ENCODE measurements at regions not wholly inside any gene's neighbourhood (a gene's known extent, or its start where the extent isn't known, plus 50 kb on each side); places are given as distances from the start of the nearest gene placed in this dataset.

DNA sequence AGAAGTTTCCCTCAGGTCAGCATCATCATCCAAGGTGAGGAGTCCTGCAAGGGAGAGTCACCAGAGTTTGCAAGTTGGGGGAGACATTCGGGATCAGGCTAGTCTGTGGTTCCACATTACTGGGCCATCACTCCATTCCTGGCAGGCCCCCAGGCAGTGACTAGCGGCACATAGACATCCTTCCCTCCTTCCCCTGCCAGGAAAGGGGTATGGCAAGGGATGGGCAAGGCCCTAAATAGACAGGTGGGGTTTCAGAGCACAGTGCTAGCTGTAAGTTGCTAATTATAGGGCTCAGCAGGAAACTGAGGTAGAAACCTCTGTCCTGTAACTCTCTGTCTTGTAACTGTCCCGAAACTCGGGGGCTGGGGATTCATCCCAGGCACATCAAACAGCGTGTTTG lies 215.2 kb upstream of the ROPN1 start:
- DNase-seq (no peak), ATAC-seq (no peak)
- Mint-ChIP-seq H3K27me3 (ENCODE audit: low read depth) (peaks cover 13% of the 10 kb centered on the region), H3K4me3 (no peak overlapping the region), H3K4me1 (ENCODE audit: low read depth) (no peaks in the 10 kb centered on the region), H3K9me3 (no peaks in the 10 kb centered on the region), H3K36me3 (ENCODE audit: insufficient read depth) (no peaks in the 10 kb centered on the region)

DNA sequence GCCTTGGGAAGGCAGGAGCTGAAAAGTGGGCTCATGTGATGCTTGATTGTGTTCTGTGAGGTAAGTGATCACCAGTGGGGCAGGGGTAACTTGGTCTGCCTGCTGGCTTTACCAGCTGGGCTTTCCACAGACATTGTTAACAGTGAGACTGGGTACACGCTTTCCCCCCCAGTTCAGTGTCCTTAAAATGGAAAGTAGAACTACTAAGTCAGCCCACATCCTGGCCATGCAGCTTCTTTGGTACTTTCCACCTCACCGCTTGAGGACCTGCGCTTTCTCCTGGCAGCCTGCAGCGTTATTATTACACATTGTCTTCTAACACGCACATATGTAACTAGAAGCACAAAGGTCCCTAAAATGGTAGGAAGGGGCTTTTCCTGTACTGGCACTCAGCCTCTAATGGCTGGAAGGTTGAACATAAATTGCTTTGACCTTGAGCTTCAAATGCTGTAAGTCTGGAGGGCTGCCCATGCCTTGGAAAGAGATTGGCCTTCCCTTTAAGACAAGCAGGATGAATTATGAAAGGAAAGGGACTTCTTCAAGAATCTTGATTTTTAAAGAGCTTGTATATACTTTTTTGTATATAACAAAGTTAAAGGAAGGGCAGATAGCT lies 216.1 kb upstream of the ROPN1 start:
- peaks cover 10% of the 10 kb centered on the region for H3K27me3 Mint-ChIP-seq (ENCODE audit: low read depth)
- no peak for ATAC-seq
- no peaks in the 10 kb centered on the region for H3K4me1 Mint-ChIP-seq (ENCODE audit: low read depth)
- DNase-seq, result no peak
- no peaks in the 10 kb centered on the region for H3K9me3 Mint-ChIP-seq
- no peak overlapping the region for H3K4me3 Mint-ChIP-seq
- H3K36me3 Mint-ChIP-seq (ENCODE audit: insufficient read depth), result no peaks in the 10 kb centered on the region

DNA sequence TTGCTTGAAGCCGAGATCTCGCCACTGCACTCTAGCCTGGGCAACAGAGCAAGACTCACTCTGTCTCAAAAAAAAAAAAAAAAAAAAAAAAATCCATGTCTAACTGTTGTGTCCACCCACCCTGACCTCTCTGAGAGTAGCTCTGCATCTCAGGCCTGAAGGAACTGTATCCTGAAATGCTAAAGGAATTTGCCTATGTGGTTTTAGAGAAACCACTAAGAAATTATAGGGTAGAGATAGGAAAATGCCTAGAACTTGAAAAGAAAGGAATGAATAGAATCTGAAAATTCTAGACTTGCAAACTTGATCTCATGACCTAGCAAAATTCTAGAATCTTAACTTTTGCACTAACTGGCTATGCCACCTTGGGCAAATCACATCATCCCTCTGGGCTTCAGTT lies 217.5 kb upstream of the ROPN1 start:
- H3K27me3 Mint-ChIP-seq (ENCODE audit: low read depth), result peaks cover 10% of the 10 kb centered on the region
- no peaks in the 10 kb centered on the region for H3K9me3 Mint-ChIP-seq
- DNase-seq (no peak), ATAC-seq (no peak)
- H3K4me3 Mint-ChIP-seq, result no peak overlapping the region
- no peaks in the 10 kb centered on the region for H3K4me1 Mint-ChIP-seq (ENCODE audit: low read depth)
- H3K36me3 Mint-ChIP-seq (ENCODE audit: insufficient read depth), result no peaks in the 10 kb centered on the region

DNA sequence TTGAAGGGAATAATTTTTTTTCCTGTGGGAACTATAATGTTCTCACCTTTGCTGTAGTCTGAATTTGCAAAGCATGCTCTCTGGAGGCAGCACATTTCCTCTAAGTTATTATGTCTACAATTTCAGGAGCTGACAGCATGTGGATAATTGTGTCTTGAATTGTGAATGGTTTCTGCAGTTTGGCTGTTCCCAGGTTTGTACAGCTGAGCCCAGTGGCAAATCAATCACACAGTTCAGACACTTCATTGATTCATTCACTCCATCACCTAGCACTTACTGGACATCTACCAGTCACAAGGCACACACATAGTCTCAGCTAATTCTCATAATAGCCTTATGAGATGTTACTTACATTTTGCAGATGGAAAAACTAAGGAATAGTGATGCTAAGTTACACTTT lies 219.0 kb upstream of the ROPN1 start:
- no peaks in the 10 kb centered on the region for H3K9me3 Mint-ChIP-seq
- peaks cover 10% of the 10 kb centered on the region for H3K27me3 Mint-ChIP-seq (ENCODE audit: low read depth)
- H3K4me1 Mint-ChIP-seq (ENCODE audit: low read depth), result no peaks in the 10 kb centered on the region
- no peak overlapping the region for H3K4me3 Mint-ChIP-seq
- H3K36me3 Mint-ChIP-seq (ENCODE audit: insufficient read depth), result no peaks in the 10 kb centered on the region
- DNase-seq (no peak), ATAC-seq (no peak)

DNA sequence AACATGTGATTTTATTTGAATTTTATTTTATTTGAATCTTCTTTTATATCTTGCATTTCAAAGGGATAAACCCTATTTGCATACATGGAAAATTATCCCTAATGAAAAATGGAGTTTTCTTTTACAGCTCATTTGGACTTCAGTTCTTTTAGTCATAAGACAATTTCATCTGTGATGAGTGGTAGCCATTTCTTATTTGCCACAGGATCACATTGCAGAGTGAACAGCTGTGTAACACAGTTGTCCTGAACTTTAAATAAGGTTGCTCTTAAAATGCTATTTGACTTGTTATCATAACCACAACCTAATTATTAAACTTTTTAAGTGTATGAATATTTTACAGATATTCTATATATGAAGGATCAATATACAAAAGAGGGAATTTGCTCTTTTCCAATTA lies 221.7 kb upstream of the ROPN1 start:
- DNase-seq (no peak), ATAC-seq (no peak)
- H3K9me3 Mint-ChIP-seq, result peaks cover 8% of the 10 kb centered on the region
- H3K36me3 Mint-ChIP-seq (ENCODE audit: insufficient read depth), result no peaks in the 10 kb centered on the region
- peaks cover 3% of the 10 kb centered on the region for H3K27me3 Mint-ChIP-seq (ENCODE audit: low read depth)
- H3K4me3 Mint-ChIP-seq, result no peak overlapping the region
- H3K4me1 Mint-ChIP-seq (ENCODE audit: low read depth), result no peaks in the 10 kb centered on the region

DNA sequence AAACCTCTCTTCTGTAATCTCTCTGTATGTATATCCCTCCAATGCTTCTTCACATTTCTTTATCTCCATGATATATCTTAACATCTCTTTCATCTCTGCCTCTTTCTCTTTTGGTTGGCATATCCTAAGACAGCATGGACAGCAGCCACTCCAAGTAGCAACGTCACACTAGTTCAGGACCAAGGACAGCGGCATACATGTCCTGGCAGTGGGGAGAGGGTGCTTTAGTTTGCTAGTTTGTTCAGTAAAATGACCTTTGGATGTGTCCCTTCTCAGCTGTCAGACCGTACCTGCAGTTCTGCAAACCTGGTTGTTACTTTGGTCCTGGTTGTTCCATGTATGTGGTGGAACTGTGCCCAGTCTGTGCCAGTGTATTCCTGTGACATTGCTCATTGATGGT lies 225.6 kb upstream of the ROPN1 start:
- H3K9me3 Mint-ChIP-seq, result peaks cover 8% of the 10 kb centered on the region
- H3K27me3 Mint-ChIP-seq (ENCODE audit: low read depth), result peaks cover 8% of the 10 kb centered on the region
- DNase-seq (no peak), ATAC-seq (no peak)
- H3K4me3 Mint-ChIP-seq, result no peak overlapping the region
- H3K4me1 Mint-ChIP-seq (ENCODE audit: low read depth), result no peaks in the 10 kb centered on the region
- H3K36me3 Mint-ChIP-seq (ENCODE audit: insufficient read depth), result no peaks in the 10 kb centered on the region

DNA sequence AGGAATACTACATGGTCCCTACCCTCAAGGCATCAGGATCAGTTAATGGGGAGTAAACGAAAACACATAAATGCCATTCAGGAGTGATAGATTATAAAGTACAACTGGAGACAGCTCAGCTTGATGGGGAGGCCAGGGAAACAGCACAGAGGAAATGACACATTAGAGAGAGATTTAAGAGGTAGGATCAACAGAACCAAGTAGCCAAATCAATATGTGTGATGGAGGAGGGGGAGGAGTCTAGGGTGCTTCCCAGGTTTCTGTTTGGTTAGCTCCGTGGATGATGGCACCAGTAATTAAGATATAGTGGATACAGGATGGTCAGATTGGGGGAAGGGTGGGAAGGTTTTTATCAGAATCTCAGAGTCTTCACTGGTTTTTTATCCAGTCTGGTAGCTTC lies 229.5 kb upstream of the ROPN1 start:
- Mint-ChIP-seq H3K4me3 (no peak overlapping the region), H3K9me3 (peaks cover 8% of the 10 kb centered on the region), H3K36me3 (ENCODE audit: insufficient read depth) (no peaks in the 10 kb centered on the region), H3K27me3 (ENCODE audit: low read depth) (peaks cover 10% of the 10 kb centered on the region), H3K4me1 (ENCODE audit: low read depth) (no peaks in the 10 kb centered on the region)
- DNase-seq (no peak), ATAC-seq (no peak)

DNA sequence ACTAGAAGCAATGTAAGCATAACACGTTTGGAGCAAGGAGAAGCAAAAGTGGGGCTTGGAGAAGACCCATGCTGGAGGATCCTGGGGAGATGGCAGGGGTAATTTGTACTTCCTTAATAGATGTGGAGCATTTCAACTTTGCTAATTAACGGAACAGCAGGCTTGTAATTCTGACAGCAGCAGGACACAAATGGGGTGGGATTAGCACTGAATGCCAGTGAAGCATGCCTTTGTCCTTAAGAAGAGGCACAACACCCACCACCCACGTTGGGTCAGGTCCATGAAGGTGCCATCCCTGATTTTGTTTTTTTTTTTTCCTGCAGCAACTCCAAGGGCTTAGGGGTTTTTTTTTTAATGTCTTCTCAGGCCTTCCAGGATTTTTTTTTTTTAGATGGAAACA lies 231.9 kb upstream of the ROPN1 start:
- H3K4me3 Mint-ChIP-seq, result no peak overlapping the region
- peaks cover 14% of the 10 kb centered on the region for H3K27me3 Mint-ChIP-seq (ENCODE audit: low read depth)
- ATAC-seq, result no peak
- no peaks in the 10 kb centered on the region for H3K9me3 Mint-ChIP-seq
- no peak for DNase-seq
- H3K4me1 Mint-ChIP-seq (ENCODE audit: low read depth), result no peaks in the 10 kb centered on the region
- H3K36me3 Mint-ChIP-seq (ENCODE audit: insufficient read depth), result no peaks in the 10 kb centered on the region

DNA sequence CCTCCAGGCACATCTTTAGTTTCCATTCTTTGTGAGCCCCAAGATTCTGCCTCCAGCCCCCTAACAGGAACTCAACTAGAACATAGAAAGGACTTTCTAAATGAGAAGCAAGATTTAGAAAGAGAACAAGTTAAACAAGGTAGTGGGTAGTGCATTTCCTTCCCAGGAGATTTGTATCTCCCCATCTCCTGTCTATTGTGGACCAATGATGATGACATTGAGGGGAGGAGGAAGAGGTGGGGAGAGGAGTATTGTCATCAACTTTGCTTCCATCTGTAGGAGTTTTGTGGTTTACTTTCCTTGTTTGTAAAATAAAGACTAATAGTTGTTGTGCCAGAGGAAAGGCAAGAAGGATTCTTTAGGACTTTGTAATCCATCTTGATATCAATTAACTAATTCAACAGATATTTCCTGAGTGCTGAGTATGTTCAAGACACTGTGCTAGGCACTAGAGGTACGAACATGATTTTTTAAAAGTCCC lies 235.3 kb upstream of the ROPN1 start:
- DNase-seq, result no peak
- H3K36me3 Mint-ChIP-seq (ENCODE audit: insufficient read depth), result no peaks in the 10 kb centered on the region
- H3K4me1 Mint-ChIP-seq (ENCODE audit: low read depth), result no peaks in the 10 kb centered on the region
- H3K4me3 Mint-ChIP-seq, result no peak overlapping the region
- H3K9me3 Mint-ChIP-seq, result no peaks in the 10 kb centered on the region
- no peak for ATAC-seq
- H3K27me3 Mint-ChIP-seq (ENCODE audit: low read depth), result peaks cover 13% of the 10 kb centered on the region

DNA sequence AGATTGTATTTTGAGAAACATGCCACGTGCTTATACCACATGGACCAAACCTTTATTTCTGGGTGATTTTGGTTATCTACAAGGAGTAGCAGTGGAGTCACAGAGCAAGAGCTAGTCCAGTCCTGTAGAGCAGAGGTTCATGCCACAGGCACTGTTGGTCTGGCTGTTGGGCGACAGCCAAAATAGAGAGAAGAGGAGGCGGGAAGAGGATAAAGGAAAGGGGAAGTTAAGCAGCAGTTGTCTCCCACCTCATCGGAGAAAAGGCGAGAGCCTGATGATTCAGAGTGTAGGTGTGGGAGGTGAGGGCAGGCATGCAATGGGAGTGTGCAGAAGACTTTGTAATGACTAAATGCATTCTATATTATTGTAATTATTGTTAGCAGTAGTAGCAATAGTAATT lies 237.5 kb upstream of the ROPN1 start:
- ATAC-seq, result no peak
- H3K4me3 Mint-ChIP-seq, result no peak overlapping the region
- peaks cover 13% of the 10 kb centered on the region for H3K27me3 Mint-ChIP-seq (ENCODE audit: low read depth)
- H3K36me3 Mint-ChIP-seq (ENCODE audit: insufficient read depth), result no peaks in the 10 kb centered on the region
- no peaks in the 10 kb centered on the region for H3K9me3 Mint-ChIP-seq
- DNase-seq, result no peak
- no peaks in the 10 kb centered on the region for H3K4me1 Mint-ChIP-seq (ENCODE audit: low read depth)

DNA sequence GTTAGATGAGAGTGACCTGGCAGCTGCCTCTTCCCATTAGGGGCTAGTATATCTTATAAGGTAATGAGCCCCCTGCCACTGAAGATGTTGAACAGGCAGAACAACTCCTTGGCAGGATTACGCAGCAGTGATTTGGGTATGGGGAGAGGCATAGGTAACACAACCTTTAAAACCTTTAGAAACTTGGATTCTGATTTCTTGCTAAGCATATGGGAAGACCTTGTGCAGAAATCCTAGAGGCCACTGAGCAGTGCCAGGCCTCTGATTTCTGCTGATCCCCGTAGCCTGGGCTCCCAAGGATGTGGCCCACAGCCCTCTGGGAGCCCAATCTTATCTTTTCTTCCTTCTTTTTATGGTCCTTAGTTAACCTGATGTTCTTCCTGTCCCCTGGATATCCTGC lies 237.9 kb upstream of the ROPN1 start:
- H3K9me3 Mint-ChIP-seq, result no peaks in the 10 kb centered on the region
- no peak overlapping the region for H3K4me3 Mint-ChIP-seq
- H3K27me3 Mint-ChIP-seq (ENCODE audit: low read depth), result peaks cover 14% of the 10 kb centered on the region
- no peak for ATAC-seq
- no peak for DNase-seq
- no peaks in the 10 kb centered on the region for H3K36me3 Mint-ChIP-seq (ENCODE audit: insufficient read depth)
- no peaks in the 10 kb centered on the region for H3K4me1 Mint-ChIP-seq (ENCODE audit: low read depth)

DNA sequence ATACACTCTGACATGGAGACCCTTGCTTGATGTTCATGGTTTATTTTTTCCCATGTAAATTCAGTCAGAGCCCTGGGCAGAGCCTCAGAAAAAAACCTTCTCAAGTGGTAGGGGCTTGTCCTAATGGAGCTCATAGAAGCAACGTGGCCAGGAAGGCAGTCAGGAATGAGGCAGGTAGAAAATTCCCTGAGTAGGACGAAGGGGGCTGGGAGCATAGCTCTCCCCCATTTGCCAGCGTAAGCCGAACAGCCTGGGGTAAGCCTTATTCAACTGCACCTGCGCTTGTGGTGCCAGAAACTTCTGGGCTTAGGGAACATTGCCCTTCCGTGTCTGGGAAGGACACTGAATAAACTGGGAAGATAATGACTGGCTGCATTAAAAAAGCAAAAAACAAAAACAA lies 238.5 kb upstream of the ROPN1 start:
- Mint-ChIP-seq H3K4me3 (no peak overlapping the region), H3K4me1 (ENCODE audit: low read depth) (no peaks in the 10 kb centered on the region), H3K9me3 (no peaks in the 10 kb centered on the region), H3K36me3 (ENCODE audit: insufficient read depth) (no peaks in the 10 kb centered on the region), H3K27me3 (ENCODE audit: low read depth) (peaks cover 14% of the 10 kb centered on the region)
- ATAC-seq (no peak), DNase-seq (no peak)

DNA sequence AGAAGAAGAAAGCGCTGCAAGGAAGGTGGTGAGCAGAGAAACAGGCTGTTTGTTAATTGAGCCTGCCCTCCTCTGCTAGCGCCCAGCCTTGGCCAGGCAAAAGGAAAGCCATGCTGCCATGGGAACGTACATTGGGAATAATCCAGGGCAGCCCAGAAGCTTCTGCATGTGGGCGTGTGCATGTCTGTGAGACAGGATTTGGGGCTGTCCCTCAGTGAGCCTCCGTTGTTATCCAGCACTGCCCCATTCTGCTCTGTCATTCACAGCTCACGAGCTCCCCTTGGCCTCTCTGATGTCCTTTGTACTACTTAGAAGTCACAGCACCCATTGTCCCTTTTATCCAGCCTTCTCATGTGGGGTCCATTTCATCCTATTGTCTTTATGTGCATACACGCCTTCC lies 239.1 kb upstream of the ROPN1 start:
- no peaks in the 10 kb centered on the region for H3K9me3 Mint-ChIP-seq
- peaks cover 18% of the 10 kb centered on the region for H3K27me3 Mint-ChIP-seq (ENCODE audit: low read depth)
- ATAC-seq, result no peak
- no peak for DNase-seq
- H3K36me3 Mint-ChIP-seq (ENCODE audit: insufficient read depth), result no peaks in the 10 kb centered on the region
- no peaks in the 10 kb centered on the region for H3K4me1 Mint-ChIP-seq (ENCODE audit: low read depth)
- no peak overlapping the region for H3K4me3 Mint-ChIP-seq

DNA sequence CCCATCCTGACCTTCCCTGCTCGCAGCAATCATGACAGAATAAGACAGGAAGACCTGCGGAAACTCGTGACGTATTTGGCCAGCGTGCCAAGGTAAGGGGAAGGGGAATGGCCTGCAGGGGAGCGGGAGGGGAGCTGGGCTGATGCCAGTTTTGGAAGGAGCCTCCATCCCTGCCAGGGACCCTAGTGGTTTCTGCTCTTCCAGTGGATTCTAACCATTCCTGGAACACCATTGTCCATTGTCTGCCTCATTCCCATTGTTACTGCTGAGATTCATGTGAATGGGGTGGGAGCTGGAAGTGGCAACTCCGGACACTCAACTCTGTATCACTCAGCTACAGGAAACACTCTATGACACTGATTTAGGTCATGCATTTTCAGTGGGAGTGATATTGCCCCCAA lies 242.9 kb upstream of the ROPN1 start:
- H3K4me1 Mint-ChIP-seq (ENCODE audit: low read depth), result no peaks in the 10 kb centered on the region
- H3K4me3 Mint-ChIP-seq, result no peak overlapping the region
- no peaks in the 10 kb centered on the region for H3K9me3 Mint-ChIP-seq
- H3K27me3 Mint-ChIP-seq (ENCODE audit: low read depth), result peaks cover 10% of the 10 kb centered on the region
- ATAC-seq (no peak), DNase-seq (no peak)
- H3K36me3 Mint-ChIP-seq (ENCODE audit: insufficient read depth), result no peaks in the 10 kb centered on the region

DNA sequence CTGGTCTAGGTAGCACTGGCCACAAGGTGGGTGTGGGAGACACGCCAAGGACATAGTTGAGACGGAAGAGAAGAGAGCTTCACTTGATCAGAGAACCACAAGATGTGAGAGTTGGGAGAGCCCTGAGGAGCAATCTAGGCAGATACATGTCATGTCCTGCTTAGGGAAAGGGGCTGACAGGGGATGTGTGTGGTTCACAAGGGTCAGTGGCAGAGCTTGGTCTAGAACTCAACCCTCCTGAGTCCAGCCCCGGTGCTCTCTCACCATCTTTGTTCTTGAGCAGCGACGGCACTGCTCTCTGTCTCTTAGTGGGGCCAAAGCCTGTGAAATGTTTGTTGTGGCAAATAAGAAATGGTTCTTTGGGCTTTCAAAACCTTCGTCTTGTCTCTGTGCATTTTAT lies 243.5 kb upstream of the ROPN1 start:
- Mint-ChIP-seq H3K36me3 (ENCODE audit: insufficient read depth) (no peaks in the 10 kb centered on the region), H3K9me3 (no peaks in the 10 kb centered on the region), H3K4me3 (no peak overlapping the region), H3K4me1 (ENCODE audit: low read depth) (no peaks in the 10 kb centered on the region), H3K27me3 (ENCODE audit: low read depth) (peaks cover 10% of the 10 kb centered on the region)
- ATAC-seq (no peak), DNase-seq (no peak)
